ENCODE measurements at regions not wholly inside any gene's neighbourhood (a gene's known extent, or its start where the extent isn't known, plus 50 kb on each side); places are given as distances from the start of the nearest gene placed in this dataset.

GRCh38 chr6:143586557-143586956 is 75.0 kb upstream of the FUCA2 start:
- peaks cover 3% of the 10 kb centered on the region for H3K9me3 Mint-ChIP-seq
- H3K4me1 Mint-ChIP-seq, result no peaks in the 10 kb centered on the region
- no peak for DNase-seq (ENCODE audit: low read depth, low spot score)
- H3K27me3 Mint-ChIP-seq (ENCODE audit: low read depth), result no peaks in the 10 kb centered on the region
- H3K27ac Mint-ChIP-seq (ENCODE audit: unreplicated experiment), result no peak overlapping the region
- H3K36me3 Mint-ChIP-seq (ENCODE audit: low read depth), result no peaks in the 10 kb centered on the region
- no peak for TF ChIP-seq CTCF (conservative IDR thresholded peaks at IDR 0.05)
- H3K4me3 Mint-ChIP-seq, result no peak overlapping the region

GRCh38 chr6:143585716-143586115 is 74.2 kb upstream of the FUCA2 start:
- Mint-ChIP-seq H3K9me3 (peaks cover 3% of the 10 kb centered on the region), H3K36me3 (ENCODE audit: low read depth) (no peaks in the 10 kb centered on the region), H3K4me1 (no peaks in the 10 kb centered on the region), H3K27ac (ENCODE audit: unreplicated experiment) (no peak overlapping the region), H3K4me3 (no peak overlapping the region), H3K27me3 (ENCODE audit: low read depth) (no peaks in the 10 kb centered on the region)
- no peak for DNase-seq (ENCODE audit: low read depth, low spot score)
- no peak for TF ChIP-seq CTCF (conservative IDR thresholded peaks at IDR 0.05)

GRCh38 chr6:143585241-143585640 is 73.7 kb upstream of the FUCA2 start:
- Mint-ChIP-seq H3K36me3 (ENCODE audit: low read depth) (no peaks in the 10 kb centered on the region), H3K9me3 (peaks cover 3% of the 10 kb centered on the region), H3K27ac (ENCODE audit: unreplicated experiment) (no peak overlapping the region), H3K4me3 (no peak overlapping the region), H3K4me1 (no peaks in the 10 kb centered on the region), H3K27me3 (ENCODE audit: low read depth) (no peaks in the 10 kb centered on the region)
- no peak for TF ChIP-seq CTCF (conservative IDR thresholded peaks at IDR 0.05)
- DNase-seq (ENCODE audit: low read depth, low spot score), result no peak

GRCh38 chr6:143583542-143584327 is 72.2 kb upstream of the FUCA2 start:
- no peak for TF ChIP-seq CTCF (conservative IDR thresholded peaks at IDR 0.05)
- no peak overlapping the region for H3K27ac Mint-ChIP-seq (ENCODE audit: unreplicated experiment)
- H3K9me3 Mint-ChIP-seq, result no peaks in the 10 kb centered on the region
- H3K36me3 Mint-ChIP-seq (ENCODE audit: low read depth), result no peaks in the 10 kb centered on the region
- no peaks in the 10 kb centered on the region for H3K4me1 Mint-ChIP-seq
- no peaks in the 10 kb centered on the region for H3K27me3 Mint-ChIP-seq (ENCODE audit: low read depth)
- DNase-seq (ENCODE audit: low read depth, low spot score), result no peak
- H3K4me3 Mint-ChIP-seq, result no peak overlapping the region

GRCh38 chr6:143581835-143582480 is 70.4 kb upstream of the FUCA2 start:
- H3K36me3 Mint-ChIP-seq (ENCODE audit: low read depth), result no peaks in the 10 kb centered on the region
- TF ChIP-seq CTCF (conservative IDR thresholded peaks at IDR 0.05), result no peak
- no peaks in the 10 kb centered on the region for H3K4me1 Mint-ChIP-seq
- no peak for DNase-seq (ENCODE audit: low read depth, low spot score)
- H3K27me3 Mint-ChIP-seq (ENCODE audit: low read depth), result no peaks in the 10 kb centered on the region
- no peak overlapping the region for H3K27ac Mint-ChIP-seq (ENCODE audit: unreplicated experiment)
- H3K9me3 Mint-ChIP-seq, result no peaks in the 10 kb centered on the region
- H3K4me3 Mint-ChIP-seq, result no peak overlapping the region

Measured in neural crest cell (in vitro differentiated cells).